CD14-positive monocyte (primary cell): ENCODE measurements at regions not wholly inside any gene's neighbourhood (a gene's known extent, or its start where the extent isn't known, plus 50 kb on each side); places are given as distances from the start of the nearest gene placed in this dataset.
A peak's percentile ranks its signal among the peaks of the same experiment; 100 is the strongest.

ENCODE experiments used
- DNase-seq, 3 donors: peaks; one replicate each; pipeline ENCODE4 v3.0.0-alpha.2; 2011 to 2022
- H2AFZ ChIP-seq: 2 replicates; pipeline ENCODE4 v1.6.0; 2012; ENCODE audit warnings: mild to moderate bottlenecking, low read depth, low read length, inconsistent platforms; ENCODE audit not compliant: insufficient read depth, poor library complexity, severe bottlenecking
- H3K27ac ChIP-seq, 2 donors: 1 replicate in 1 of 2; 2 replicates in 1 of 2; pipeline ENCODE4 v1.5.1; 2012 to 2013; ENCODE audit warnings: low read length in 2 of 2, control low read depth in 1 of 2, inconsistent platforms in 1 of 2, low read depth in 1 of 2, mild to moderate bottlenecking in 1 of 2
- H3K27me3 ChIP-seq, 2 donors: one replicate each; pipeline versions ENCODE4 v1.6.0 to v1.6.1; 2011 to 2013; ENCODE audit warnings: low read length in 2 of 2; ENCODE audit not compliant: control insufficient read depth in 2 of 2, insufficient read depth in 2 of 2
- H3K36me3 ChIP-seq, 2 donors: replicated peaks in 1 of 2; 1 replicate in 1 of 2; 2 replicates in 1 of 2; pipeline versions ENCODE4 v1.5.1 to v1.6.1; 2012 to 2013; ENCODE audit warnings: low read length in 2 of 2, control low read depth in 1 of 2, inconsistent platforms in 1 of 2, mild to moderate bottlenecking in 1 of 2; ENCODE audit not compliant: insufficient read depth in 2 of 2, control insufficient read depth in 1 of 2
- H3K4me1 ChIP-seq, 2 donors: 1 replicate in 1 of 2; 2 replicates in 1 of 2; pipeline versions ENCODE4 v1.5.1 to v1.6.1; 2012 to 2013; ENCODE audit warnings: low read length in 2 of 2, control low read depth in 1 of 2, inconsistent platforms in 1 of 2, mild to moderate bottlenecking in 1 of 2, moderate library complexity in 1 of 2; ENCODE audit not compliant: insufficient read depth in 2 of 2, control insufficient read depth in 1 of 2
- H3K4me2 ChIP-seq: replicated peaks from 2 replicates; pipeline ENCODE3; 2012; ENCODE audit warnings: low read length, moderate library complexity, mild to moderate bottlenecking; ENCODE audit not compliant: poor library complexity, severe bottlenecking; ENCODE audit errors: extremely low read depth
- H3K4me3 ChIP-seq, 3 experiments: fragments of 200-600 bp in 1 of 3; sonication (generic) in 1 of 3; replicated peaks in 1 of 3; 1 replicate in 2 of 3; 2 replicates in 1 of 3; pipeline ENCODE4 v1.5.1; 2011 to 2013; ENCODE audit warnings: low read length in 3 of 3, mild to moderate bottlenecking in 3 of 3, control low read depth in 2 of 3, low read depth in 2 of 3, inconsistent platforms in 1 of 3, moderate library complexity in 1 of 3
- H3K79me2 ChIP-seq: 2 replicates; pipeline ENCODE4 v1.6.0; 2012; ENCODE audit warnings: mild to moderate bottlenecking, control low read depth, inconsistent platforms, low read length, moderate library complexity; ENCODE audit not compliant: insufficient read depth
- H3K9ac ChIP-seq: 2 replicates; pipeline ENCODE4 v1.6.0; 2017; ENCODE audit warnings: low read length, mild to moderate bottlenecking; ENCODE audit not compliant: insufficient read depth, poor library complexity, severe bottlenecking
- H3K9me3 ChIP-seq, 2 donors: replicated peaks in 1 of 2; 1 replicate in 1 of 2; 2 replicates in 1 of 2; pipeline versions ENCODE4 v1.5.1 to v1.6.1; 2012 to 2013; ENCODE audit warnings: low read length in 2 of 2, control low read depth in 1 of 2; ENCODE audit not compliant: control insufficient read depth in 1 of 2, insufficient read depth in 1 of 2
- H4K20me1 ChIP-seq: 2 replicates; pipeline ENCODE4 v1.6.0; 2012; ENCODE audit warnings: mild to moderate bottlenecking, low read length, control low read depth, moderate library complexity; ENCODE audit not compliant: insufficient read depth
- H3K27ac Mint-ChIP-seq, 7 donors: one replicate each; pipeline ENCODE4 v1.8.0; 2020; ENCODE audit warnings: mild to moderate bottlenecking in 7 of 7, mixed read lengths in 7 of 7, moderate library complexity in 6 of 7, inconsistent platforms in 2 of 7
- H3K27me3 Mint-ChIP-seq, 3 donors: one replicate each; pipeline ENCODE4 v1.8.0; 2021 to 2022; ENCODE audit warnings: low read depth in 3 of 3, mild to moderate bottlenecking in 3 of 3, mixed read lengths in 3 of 3, moderate library complexity in 3 of 3, inconsistent platforms in 1 of 3
- H3K36me3 Mint-ChIP-seq, 2 donors: one replicate each; pipeline ENCODE4 v1.8.0; 2020; ENCODE audit warnings: mixed read lengths in 2 of 2, inconsistent platforms in 1 of 2, mild to moderate bottlenecking in 1 of 2
- H3K4me1 Mint-ChIP-seq: one replicate; pipeline ENCODE4 v1.8.0; 2020; ENCODE audit warnings: mild to moderate bottlenecking, mixed read lengths
- H3K4me3 Mint-ChIP-seq, 2 donors: one replicate each; pipeline ENCODE4 v1.8.0; 2020; ENCODE audit warnings: mild to moderate bottlenecking in 2 of 2, mixed read lengths in 2 of 2, moderate library complexity in 1 of 2
- H3K9me3 Mint-ChIP-seq, 7 donors: one replicate each; pipeline ENCODE4 v1.8.0; 2020 to 2022; ENCODE audit warnings: mixed read lengths in 7 of 7, mild to moderate bottlenecking in 6 of 7, moderate library complexity in 6 of 7, inconsistent platforms in 2 of 7
- WGBS: methylation state at CpG from one replicate; pipeline ENCODE4 v1.1.5; 2013; ENCODE audit warnings: missing lambda C conversion rate; ENCODE audit not compliant: insufficient coverage; 5-methylcytosine and 5-hydroxymethylcytosine counted together
- intact Hi-C, 2 donors: fragments of 100-400 bp; cut with micrococcal nuclease; formaldehyde crosslinking; loops; one replicate each; pipeline versions ENCODE4 v1.15.0 to v1.15.1; 2023
- TF ChIP-seq, protein P1 (sequence below): fragments of 200-600 bp; IDR thresholded peaks from one replicate; pipeline ENCODE4 v1.8.0; 2022; ENCODE audit warnings: antibody characterized with exemption, mild to moderate bottlenecking

DNA sequence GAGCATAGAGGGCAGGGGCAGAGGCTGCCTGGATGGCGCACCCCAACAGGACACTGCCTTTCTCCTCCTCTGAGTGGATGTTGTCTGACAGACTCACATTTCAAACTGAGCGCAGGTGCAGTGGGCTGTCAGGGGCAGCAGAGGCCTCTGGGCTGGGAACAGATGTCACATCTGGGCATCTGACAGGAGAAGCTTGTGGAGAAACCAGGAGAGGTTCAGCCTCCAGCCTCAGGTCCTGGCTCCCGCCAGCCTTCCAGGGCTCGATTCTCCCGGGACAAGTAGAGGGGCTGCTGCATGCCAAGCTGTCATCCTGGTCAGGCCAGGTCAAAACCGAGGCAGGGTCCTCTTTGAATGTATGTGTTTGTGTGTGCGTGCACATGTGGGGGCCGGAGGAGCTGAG is 67.7 kb upstream of the SDK2 start:
- intact Hi-C loops, result loop anchor here (5.0 kb wide), 2 partner anchors 70 to 285 kb away; partner anchors contain the start of gene SDK2 (in 2 of the 2)
- no peak overlapping the region for H3K9ac ChIP-seq
- H3K4me3 ChIP-seq, result no peak overlapping the region
- 91% methylated on average over 5 of the region's 8 CpGs for WGBS
- Mint-ChIP-seq H3K4me1 (peaks cover 24% of the 10 kb centered on the region), H3K9me3 (peaks cover 0 to 6% (median 0%) of the 10 kb centered on the region in 7 donors), H3K27ac (no peak overlapping the region), H3K36me3 (no peaks in the 10 kb centered on the region), H3K4me3 (no peak overlapping the region), H3K27me3 (peaks cover 4 to 18% (median 8%) of the 10 kb centered on the region in 3 donors)
- peaks cover 0 to 4% of the 10 kb centered on the region in 2 donors for H3K9me3 ChIP-seq
- no peak overlapping the region for H3K27ac ChIP-seq
- no peaks in the 10 kb centered on the region for H3K36me3 ChIP-seq
- TF ChIP-seq, protein P1, sequence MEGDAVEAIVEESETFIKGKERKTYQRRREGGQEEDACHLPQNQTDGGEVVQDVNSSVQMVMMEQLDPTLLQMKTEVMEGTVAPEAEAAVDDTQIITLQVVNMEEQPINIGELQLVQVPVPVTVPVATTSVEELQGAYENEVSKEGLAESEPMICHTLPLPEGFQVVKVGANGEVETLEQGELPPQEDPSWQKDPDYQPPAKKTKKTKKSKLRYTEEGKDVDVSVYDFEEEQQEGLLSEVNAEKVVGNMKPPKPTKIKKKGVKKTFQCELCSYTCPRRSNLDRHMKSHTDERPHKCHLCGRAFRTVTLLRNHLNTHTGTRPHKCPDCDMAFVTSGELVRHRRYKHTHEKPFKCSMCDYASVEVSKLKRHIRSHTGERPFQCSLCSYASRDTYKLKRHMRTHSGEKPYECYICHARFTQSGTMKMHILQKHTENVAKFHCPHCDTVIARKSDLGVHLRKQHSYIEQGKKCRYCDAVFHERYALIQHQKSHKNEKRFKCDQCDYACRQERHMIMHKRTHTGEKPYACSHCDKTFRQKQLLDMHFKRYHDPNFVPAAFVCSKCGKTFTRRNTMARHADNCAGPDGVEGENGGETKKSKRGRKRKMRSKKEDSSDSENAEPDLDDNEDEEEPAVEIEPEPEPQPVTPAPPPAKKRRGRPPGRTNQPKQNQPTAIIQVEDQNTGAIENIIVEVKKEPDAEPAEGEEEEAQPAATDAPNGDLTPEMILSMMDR, result no peak
- no peak for DNase-seq
- H3K79me2 ChIP-seq, result no peaks in the 10 kb centered on the region
- H3K4me1 ChIP-seq, result peaks cover 17 to 19% of the 10 kb centered on the region in 2 donors
- no peak overlapping the region for H3K4me2 ChIP-seq
- no peak overlapping the region for H2AFZ ChIP-seq
- peaks cover 0 to 2% of the 10 kb centered on the region in 2 donors for H3K27me3 ChIP-seq
- no peaks in the 10 kb centered on the region for H4K20me1 ChIP-seq

DNA sequence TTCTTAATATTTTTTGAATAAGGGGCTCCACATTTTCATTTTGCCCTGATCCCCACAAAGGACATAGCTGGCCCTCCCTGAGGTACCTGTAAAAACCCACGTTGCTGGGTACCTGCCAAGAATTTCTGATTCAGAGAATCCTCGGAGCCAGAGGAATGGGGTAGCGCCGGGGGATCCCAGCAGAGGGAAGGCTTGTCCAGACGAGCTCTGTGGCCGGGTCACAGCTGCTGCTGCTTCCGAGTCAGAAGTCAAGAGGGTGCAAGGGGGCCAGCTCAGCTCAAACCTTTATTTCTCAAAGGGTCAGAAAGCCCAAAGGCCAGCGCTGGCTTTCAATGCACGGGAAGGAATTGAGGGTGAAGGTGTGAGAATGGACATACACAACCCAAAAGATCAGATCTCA is 68.9 kb upstream of the SDK2 start:
- Histone ChIP-seq H4K20me1 (no peaks in the 10 kb centered on the region), H3K4me3 (no peak overlapping the region), H3K79me2 (no peaks in the 10 kb centered on the region), H3K9me3 (no peaks in the 10 kb centered on the region), H3K36me3 (no peaks in the 10 kb centered on the region), H3K4me1 (peaks cover 17 to 19% of the 10 kb centered on the region in 2 donors), H3K27me3 (peaks cover 0 to 2% of the 10 kb centered on the region in 2 donors), H3K9ac (no peak overlapping the region), H2AFZ (no peak overlapping the region), H3K27ac (no peak overlapping the region), H3K4me2 (no peak overlapping the region)
- H3K4me3 Mint-ChIP-seq, result peak overlapping the region in 1 of 2 donors; percentile 51
- WGBS, result 74% methylated on average over 9 of the region's 9 CpGs
- peaks cover 4 to 14% (median 4%) of the 10 kb centered on the region in 3 donors for H3K27me3 Mint-ChIP-seq
- intact Hi-C loops, result loop anchor here (5.0 kb wide), 2 partner anchors 71 to 286 kb away; partner anchors contain the start of gene SDK2 (in 2 of the 2)
- H3K27ac Mint-ChIP-seq, result peak overlapping the region in 1 of 7 donors; percentile 7
- peaks cover 24% of the 10 kb centered on the region for H3K4me1 Mint-ChIP-seq
- TF ChIP-seq, protein P1, result no peak
- H3K36me3 Mint-ChIP-seq, result no peaks in the 10 kb centered on the region
- DNase-seq, result no peak
- H3K9me3 Mint-ChIP-seq, result peaks cover 0 to 1% (median 0%) of the 10 kb centered on the region in 7 donors
